ENCODE measurements at regions not wholly inside any gene's neighbourhood (a gene's known extent, or its start where the extent isn't known, plus 50 kb on each side); places are given as distances from the start of the nearest gene placed in this dataset.
"Not testable (repeated sequence)": the region's sequence is repeated elsewhere in the genome, so short reads cannot be mapped to it uniquely, and the experiment has no call there.

DNA sequence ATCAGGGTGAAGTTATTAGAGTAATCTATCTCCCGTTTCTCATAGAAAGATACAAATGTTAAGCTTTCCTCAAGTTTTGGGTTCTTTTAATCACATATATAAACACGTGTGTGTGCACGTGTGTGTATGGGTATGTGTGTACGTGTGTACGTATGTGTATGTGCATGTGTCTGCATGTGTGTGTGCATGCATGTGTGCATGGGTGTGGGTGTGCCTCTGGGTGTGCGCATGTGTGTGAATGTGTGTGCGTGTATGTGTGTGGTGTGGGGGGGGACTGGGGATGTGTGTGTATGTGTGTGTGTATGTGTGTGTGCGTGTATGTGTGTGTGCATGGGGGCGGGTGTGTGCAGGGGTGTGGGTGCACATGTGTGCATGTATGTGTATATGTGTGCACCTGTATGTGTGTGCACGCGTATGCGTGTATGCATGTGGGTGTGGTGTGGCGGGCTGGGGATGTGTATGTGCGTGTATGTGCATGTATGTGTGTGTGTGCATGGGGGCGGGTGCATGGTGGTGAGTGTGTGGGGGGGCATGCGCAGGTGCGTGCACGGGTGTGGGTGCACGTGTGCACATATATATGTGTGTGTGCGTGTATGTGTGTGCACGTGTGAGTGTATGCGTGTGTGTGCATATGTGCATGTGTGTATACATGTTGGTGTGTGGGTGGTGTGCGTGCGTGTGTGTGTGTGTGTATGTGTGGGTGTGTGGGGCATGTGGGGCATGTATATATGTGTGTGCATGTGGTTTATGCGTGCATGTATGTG is 304.0 kb downstream of the MBD2 start:
- DNase-seq (ENCODE audit: low spot score): no peak

DNA sequence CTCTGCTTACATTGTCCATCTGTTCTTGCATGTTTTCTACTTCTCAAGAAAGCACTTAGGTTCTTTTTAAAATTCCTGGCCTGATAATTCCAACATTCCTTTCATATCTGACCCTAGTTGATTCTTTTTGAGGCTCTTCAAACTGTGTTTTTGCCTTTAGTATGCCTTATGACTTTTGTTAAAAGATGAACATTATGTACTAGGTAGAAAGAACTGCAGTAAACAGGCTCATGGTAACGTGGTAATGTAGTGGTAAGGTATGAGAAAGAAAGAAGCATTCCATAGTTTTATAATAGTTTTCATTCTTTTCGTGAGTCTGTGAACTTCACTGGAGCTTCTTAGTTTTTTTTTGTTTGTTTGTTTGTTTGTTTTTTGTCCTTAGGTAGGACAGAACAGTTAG is 306.4 kb downstream of the MBD2 start:
- no peak for DNase-seq (ENCODE audit: low spot score)

DNA sequence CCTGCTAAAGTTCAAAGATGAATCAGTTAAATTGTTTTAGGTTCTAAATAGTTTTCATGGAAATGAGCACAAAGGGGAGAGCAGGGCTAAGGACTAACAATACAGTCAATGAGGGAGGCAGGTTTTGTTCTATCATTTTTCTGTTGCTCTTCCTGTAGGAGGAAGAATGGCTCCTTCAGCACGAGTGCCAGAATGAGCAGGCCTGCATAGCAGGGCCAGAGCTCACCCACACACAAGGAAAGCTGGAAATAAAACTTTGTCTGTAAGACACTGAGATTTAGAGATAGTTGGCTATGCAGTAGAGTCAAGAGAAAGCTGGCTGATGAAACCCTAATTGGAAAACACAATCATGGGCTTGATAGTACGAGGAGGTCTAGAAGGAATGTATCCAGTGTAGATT is 313.3 kb downstream of the MBD2 start:
- no peak for DNase-seq (ENCODE audit: low spot score)

DNA sequence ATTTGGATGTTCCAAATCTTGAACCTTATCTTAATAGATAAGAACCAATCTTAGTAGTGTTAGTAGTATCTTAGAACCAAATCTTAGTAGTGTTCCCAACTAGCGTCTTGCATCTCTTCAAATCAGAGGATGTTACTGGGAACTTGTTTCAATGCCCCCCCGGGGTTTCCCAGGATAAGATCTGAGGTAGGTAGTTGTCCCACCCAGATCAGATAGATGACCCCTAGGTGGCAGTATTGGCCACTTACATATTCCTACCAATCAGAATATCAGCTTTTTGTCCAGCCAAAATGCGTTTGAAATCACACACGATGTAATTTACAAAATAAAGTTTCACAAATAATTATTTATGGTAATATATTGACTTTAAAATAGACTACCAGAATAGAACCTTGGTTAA is 314.8 kb downstream of the MBD2 start:
- no peak for DNase-seq (ENCODE audit: low spot score)

DNA sequence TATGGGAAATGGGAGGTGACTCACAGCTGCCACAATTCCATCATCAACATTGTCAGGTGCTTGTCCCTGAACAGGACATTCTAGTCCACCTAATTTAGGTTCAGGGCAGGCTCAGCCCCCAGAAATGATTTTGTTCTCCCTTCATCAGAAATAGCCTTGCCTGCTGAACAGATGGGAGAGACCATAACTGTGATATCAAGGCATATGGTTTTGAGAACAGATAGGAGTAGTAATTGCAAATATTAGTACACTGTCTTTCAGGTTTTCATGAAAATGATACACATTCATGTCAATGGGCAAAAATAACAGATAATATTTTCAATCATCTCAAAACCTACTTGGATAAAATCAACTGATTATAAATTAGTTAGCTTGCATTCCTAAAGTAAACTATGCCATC is 316.5 kb downstream of the MBD2 start:
- DNase-seq (ENCODE audit: low spot score): no peak

DNA sequence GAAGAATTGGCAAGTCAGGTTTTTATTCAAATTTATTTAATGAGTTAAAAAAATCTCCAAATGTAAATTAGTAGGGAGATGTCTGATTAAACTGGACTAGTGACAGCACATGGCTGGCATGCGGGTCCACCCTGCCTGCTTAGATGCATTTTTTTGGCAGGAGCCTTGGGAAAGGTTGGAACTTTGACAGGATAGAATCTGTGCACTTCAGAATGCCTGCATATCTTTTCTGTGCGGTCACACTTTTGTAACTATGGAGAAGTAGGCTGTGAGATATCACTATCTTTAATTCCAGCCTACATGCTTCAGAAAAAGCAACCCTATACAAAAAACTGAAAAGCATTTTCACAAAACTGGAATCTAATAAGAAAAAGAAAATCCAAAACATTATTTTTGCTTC is 317.8 kb downstream of the MBD2 start:
- DNase-seq (ENCODE audit: low spot score): no peak

DNA sequence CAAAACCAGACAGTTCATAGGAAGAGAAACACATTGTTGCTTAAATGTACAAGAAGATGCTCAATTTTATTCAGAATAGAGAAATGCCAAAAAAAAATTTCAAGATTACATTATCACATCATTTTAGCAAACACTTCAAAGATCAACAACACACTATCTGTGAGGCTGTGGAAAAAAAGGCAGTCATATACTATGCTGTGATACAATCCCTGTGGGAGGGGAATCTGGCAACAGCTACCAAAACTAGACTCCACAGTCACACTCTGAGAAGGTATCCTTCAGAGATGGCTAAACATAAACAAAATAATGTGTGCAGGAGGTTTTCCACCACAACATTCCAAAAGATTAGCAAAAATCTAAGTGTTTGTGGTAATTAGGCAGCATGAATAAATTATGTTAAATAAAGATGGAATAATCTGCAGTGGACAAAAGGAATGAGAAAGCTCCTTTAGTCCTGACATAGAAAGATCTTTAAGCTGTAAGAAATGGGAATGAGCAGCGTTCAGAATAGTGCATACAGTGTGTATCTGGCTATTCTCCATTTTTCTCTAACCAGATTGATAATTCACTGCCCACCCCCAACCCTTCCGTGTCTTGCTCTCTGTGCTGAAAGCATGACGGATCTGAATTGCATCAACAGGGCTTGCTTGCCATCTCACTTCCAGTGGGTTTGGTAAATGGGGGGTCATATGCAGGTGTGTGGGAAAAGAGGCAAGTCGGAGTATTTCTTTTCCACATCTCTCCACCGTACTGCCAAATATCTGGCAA is 329.6 kb downstream of the MBD2 start:
- no peak for DNase-seq (ENCODE audit: low spot score)

DNA sequence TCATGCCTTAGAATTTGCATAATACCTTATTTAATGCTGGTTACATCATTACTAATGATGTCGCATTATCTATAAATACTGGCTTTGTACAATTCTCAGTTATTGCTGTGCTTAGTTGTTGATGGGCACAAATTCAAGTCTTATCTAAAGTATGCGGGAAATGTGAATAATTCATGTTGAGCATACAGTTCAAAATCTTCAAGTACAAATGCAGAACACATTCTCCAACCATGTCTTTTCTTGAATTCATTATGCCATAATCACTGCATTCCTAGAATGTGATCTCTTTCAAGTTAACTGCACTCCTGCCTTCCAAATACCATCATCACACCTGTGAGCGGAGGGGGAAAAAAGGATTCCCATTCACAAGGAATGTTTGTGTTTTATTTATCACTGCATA is 337.0 kb downstream of the MBD2 start:
- no peak for DNase-seq (ENCODE audit: low spot score)

DNA sequence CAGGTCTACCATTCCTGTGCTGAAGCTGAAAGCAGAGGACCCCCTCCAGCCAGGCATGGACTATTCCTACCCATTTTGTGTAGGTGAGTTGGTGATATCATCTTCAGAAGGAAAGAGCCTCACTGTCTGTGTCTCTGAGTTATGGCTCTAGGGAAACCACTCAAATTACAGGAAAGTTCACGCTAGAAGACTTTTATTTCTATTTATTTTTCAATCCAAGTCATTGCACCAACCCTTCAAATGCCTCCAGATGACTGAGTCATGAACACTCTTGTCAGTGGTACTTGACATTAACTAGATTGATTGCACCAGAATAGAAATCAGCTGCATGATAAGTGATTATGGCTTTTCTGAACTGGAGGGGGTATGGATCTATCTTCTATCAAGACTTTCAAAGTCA is 338.4 kb downstream of the MBD2 start:
- DNase-seq (ENCODE audit: low spot score): no peak

DNA sequence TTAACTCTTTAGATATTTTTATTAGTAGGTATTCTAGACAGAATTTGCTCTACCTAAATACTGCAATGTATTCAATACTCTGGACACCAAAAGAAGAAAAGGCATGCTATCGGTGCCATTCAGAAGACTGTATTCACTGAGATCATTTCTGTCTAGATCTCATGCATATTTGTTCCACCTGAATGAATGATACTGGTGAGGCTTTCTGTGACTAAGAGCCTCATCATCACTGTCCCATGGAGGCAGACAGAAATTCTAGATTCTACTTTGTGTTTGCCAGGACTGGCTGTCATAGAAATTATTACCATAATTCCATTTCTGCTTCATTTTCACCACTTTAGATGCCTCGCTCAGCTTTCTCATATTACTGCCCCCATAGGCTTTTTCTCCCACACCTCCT is 340.7 kb downstream of the MBD2 start:
- DNase-seq (ENCODE audit: low spot score): no peak

DNA sequence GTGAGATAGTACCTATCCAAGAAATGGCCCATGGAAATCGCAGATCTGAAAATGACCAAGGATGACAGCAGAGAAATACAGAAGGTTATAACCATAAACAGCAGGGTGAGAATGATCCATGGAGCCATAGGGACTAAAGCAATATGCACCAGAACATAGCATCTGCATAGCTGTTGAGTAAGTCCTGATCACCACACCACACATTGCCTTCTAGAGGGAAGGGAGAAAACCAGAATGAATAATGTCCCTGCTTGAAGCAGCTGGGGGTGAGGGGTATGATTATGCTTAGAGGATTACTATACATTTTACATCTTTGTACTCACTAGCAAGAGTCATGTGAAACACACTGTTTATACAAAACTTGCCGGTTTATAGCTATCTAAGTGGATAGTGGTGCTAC is 350.4 kb downstream of the MBD2 start:
- no peak for DNase-seq (ENCODE audit: low spot score)

DNA sequence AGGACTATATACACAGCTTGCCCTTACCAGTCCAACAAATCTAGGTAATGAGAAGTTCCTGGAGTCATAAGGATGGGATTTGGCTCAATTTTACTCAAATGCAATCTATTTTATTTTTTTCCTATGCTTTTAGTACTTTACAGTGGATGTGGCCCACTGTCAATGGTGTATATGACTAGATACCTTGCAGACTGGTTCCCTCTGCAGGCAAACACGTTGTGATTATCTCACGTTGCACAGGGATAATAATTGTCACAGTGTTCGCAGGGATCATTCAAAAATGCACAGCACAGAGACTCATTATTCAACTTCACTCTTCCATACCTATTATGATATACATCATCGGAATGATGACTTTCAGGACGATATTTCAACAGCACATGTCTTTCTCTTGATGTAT is 359.7 kb downstream of the MBD2 start:
- no peak for DNase-seq (ENCODE audit: low spot score)

DNA sequence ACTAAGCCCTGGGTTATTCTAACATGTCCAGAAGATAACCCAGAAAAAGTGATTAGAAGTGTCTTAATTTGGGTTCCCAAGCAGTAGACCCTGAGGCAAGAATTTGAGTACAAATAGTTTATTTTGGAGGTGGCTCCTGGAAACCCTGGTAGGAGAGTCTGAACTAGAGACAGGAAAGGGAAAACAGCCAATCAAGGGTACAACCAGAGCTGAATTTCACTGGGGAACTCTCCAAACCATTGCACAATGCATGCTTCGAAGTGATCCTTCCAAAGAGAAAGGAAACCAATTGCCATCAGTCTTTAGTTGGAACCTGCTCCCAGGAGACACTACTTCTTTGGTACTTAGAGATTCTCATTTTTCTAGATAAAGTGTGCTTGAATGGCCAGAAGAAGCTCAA is 361.5 kb downstream of the MBD2 start:
- DNase-seq (ENCODE audit: low spot score): no peak

DNA sequence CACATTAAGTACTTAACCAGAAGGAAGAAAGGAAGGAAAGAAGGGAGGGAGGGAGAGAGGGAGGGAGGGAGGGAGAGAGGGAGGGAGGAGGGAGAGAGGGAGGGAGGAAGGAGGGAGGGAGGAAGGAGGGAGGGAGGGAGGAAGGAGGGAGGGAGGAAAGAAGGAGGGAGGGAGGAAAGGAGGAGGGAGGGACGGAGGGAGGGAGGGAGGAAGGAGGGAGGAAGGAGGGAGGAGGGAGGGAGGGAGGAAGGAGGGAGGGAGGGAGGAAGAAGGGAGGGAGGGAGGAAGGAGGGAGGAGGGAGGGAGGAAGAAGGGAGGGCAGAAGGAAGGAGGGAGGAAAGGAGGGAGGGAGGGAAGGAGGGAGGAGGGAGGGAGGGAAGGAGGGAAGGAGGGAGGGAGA is 363.3 kb downstream of the MBD2 start:
- DNase-seq (ENCODE audit: low spot score): no peak

DNA sequence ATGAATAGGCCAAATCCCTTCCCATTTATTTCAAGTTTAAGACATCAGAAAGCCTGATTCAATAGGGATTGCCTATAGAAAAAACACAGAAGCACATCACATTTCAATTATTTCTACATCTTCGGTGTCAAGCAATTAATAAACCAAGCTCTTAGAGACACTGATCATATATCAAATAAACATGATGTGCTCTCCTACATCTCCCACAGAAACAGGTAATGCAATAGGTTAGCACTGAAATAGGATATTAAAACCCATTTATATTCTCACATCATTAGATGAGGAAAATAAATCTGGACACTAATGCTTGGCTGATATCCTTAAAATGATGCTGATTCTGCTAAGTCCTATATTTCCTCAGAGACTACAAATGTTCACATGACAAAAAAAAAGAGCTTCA is 364.7 kb downstream of the MBD2 start:
- no peak for DNase-seq (ENCODE audit: low spot score)

DNA sequence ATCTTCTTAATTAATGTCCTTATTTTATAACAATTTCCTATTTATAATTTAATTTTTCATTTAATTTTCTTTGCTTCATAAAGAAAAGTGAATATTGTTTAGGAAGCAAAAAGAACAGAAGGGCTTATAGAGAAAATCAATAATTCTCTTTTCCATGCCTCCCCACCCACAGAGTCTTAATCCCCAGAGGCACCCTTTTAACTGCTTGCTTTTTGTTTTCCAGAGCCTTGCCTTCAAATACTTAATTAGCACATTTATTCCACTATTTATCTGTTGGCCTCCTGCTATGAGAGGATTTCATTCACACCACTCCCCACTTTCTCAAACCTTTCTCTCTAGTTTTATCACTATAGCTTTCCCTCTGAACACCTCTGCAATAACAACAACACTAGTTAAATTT is 373.6 kb downstream of the MBD2 start:
- no peak for DNase-seq (ENCODE audit: low spot score)

DNA sequence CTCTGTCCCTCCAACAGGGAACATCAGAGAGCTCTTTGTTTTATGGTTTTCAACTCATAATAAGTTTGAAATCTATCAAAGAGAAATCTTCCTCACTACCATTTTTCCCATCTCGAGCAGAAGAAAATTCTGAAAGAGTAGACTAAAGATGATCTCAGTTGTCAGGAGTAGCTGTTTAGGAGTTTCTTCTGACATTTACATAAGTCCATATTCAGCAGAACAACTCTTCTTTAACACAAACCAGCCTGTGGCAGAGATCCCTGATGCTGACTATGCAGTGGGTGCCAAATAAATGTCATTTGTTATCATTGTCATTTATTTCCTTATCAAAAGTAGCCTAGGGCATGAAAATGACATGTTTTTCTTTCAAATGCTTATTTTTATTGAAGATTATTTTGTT is 380.7 kb downstream of the MBD2 start:
- DNase-seq (ENCODE audit: low spot score): no peak

DNA sequence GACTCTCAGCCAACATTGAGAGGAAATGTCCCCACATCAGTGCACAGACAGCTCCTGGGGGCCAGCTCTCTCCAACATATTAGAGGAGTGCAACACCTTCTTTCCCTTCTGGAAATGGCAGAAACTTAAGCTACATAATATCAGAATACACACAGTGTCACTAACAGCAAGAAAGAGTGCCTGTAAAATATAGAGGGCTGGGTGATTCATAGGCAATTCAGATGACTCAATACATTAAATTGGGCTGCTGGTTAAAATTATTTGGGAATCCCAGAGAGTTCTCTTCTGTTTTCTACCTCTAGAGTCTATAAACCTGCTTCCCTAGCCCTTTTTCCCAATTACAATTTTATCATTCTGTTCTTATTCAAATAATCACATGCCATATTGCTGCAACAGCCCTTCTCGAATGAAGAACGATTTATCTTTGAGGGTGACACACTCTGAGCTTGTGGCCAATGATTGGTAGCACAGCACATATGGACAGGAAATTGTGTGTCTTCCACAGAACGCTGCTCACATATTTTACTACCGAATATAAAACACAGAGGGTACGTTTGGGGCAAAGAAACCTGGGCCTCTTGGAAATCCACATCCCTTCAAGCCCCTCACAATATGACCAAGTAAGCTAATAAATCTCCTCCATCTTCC is 381.2 kb downstream of the MBD2 start:
- no peak for DNase-seq (ENCODE audit: low spot score)

DNA sequence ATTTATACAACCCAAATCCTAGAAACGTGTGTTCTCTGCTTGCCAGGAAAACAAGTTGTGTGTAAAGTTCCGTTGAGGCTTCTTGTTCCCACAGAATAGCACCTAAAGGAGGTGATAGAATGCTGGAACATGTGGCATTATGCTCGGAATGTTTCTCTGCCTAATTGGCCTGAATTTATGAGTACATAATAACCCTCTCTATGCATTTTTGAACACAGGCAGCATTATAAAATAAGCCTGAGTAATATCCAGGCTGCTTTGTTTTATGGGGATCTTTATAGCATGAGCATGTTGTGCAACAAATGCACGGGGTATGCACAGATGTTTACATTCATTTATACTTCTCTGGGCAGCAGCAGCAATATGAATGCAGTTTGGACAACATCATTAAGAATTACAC is 385.7 kb downstream of the MBD2 start:
- DNase-seq (ENCODE audit: low spot score): no peak

DNA sequence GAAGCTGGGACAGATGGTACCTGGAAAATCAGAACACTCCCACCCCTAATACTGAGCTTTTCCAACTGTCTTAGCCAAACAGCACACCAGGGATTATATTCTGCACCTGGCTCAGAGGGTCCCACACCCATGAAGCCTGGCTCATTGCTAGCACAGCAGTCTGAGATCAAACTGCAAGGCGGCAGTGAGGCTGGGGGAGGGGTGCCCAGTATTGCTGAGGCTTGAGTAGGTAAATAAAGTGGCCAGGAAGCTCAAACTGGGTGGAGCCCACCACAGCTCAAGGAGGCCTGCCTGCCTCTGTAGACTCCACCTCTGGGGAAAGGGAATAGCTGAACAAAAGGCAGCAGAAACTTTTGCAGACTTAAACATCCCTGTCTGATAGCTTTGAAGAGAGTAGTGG is 403.3 kb downstream of the MBD2 start:
- not testable (repeated sequence) for DNase-seq (ENCODE audit: low spot score)

DNA sequence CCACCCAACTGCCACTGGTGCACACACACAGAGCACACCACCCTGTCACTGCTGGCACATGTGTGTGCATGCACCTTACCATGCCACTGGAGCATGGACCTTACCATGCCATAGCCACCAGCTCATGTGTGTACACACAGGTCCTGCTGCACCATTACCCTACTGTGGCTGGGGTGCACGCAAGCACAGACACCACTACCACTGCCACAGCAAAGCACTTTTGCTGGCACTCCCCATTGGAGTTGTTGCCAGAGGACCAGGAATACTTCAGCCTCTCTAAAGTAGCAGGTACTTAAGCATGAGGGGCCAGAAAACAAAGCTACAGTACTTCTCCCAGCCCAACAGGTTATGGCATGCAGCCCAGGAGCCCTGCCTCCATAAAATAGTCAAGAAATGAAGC is 404.8 kb downstream of the MBD2 start:
- no peak for DNase-seq (ENCODE audit: low spot score)

DNA sequence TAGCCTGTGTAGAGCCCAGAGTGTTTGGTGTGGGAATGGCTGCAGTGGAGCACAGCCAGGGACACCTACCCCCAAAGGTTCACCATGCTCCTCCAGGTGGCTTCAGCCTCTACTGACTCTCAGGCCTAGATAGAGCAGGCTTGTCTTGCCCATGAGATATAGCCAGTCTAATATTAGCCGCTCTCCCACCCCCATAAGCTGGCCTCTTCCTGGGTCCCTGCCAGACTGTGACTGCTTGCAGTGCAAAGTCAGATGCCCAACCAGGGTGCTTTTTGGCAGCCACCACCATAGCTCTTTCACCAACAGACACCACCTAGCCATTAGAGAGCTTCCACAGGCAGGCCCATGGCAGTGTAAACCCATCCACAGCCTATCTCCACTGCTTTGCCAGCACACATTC is 405.3 kb downstream of the MBD2 start:
- no peak for DNase-seq (ENCODE audit: low spot score)

All from HuH-7.5 (cell line).